ENCODE measurements at regions not wholly inside any gene's neighbourhood (a gene's known extent, or its start where the extent isn't known, plus 50 kb on each side); places are given as distances from the start of the nearest gene placed in this dataset.
"Not testable (repeated sequence)": the region's sequence is repeated elsewhere in the genome, so short reads cannot be mapped to it uniquely, and the experiment has no call there.

DNA sequence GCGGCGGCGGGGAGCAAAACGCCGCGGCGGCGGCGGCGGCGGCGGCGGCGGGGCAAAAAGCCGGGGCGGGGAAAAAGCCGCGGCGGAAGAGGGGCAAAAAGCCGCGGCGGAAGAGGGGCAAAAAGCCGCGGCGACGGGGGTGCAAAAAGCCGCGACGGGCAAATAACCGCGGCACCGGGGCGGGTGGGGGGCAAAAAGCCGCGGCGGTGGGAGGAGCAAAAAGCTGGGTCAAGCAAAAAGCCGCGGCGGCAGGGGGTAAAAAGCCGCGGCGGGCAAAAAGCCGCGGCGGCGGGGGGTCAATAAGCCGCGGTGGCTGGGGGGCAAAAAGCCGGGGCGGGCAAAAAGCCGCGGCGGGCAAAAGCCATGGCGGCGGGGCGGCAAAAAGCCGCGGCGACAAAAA is 1633.2 kb downstream of the RPIA start:
- TF ChIP-seq CTCF (conservative IDR thresholded peaks at IDR 0.05; ENCODE audit: low read length); EZH2phosphoT487 (IDR thresholded peaks at IDR 0.05; ENCODE audit: borderline replicate concordance, low read depth, low read length): not testable (repeated sequence)
